Thymus (tissue), 11 donors: ENCODE measurements at regions not wholly inside any gene's neighbourhood (a gene's known extent, or its start where the extent isn't known, plus 50 kb on each side); places are given as distances from the start of the nearest gene placed in this dataset.

Experiments
- DNase-seq, 9 donors: peaks; one replicate each; pipeline ENCODE4 v3.0.0-alpha.2; 2013; ENCODE audit warnings: low spot score in 9 of 9, low read depth in 6 of 9, missing footprints in 1 of 9
- H3K27ac ChIP-seq, 2 donors: one replicate each; pipeline ENCODE4 v1.5.1; 2013; ENCODE audit warnings: control low read depth in 1 of 2, low read depth in 1 of 2, low read length in 1 of 2, mild to moderate bottlenecking in 1 of 2, moderate library complexity in 1 of 2
- H3K27me3 ChIP-seq, 2 donors: one replicate each; pipeline ENCODE4 v1.5.1; 2013; ENCODE audit warnings: low read length in 1 of 2; ENCODE audit not compliant: control insufficient read depth in 2 of 2, insufficient read depth in 1 of 2
- H3K36me3 ChIP-seq, 2 donors: one replicate each; pipeline ENCODE4 v1.5.1; 2013; ENCODE audit warnings: low read length in 1 of 2, mild to moderate bottlenecking in 1 of 2, moderate library complexity in 1 of 2; ENCODE audit not compliant: control insufficient read depth in 2 of 2, insufficient read depth in 2 of 2
- H3K4me1 ChIP-seq, 2 donors: one replicate each; pipeline ENCODE4 v1.5.1; 2013; ENCODE audit warnings: low read length in 2 of 2; ENCODE audit not compliant: control insufficient read depth in 2 of 2, insufficient read depth in 2 of 2
- H3K4me3 ChIP-seq, 2 donors: one replicate each; pipeline ENCODE4 v1.5.1; 2013; ENCODE audit warnings: low read length in 2 of 2, control low read depth in 1 of 2, mild to moderate bottlenecking in 1 of 2
- H3K9me3 ChIP-seq, 2 donors: one replicate each; pipeline ENCODE4 v1.5.1; 2013; ENCODE audit warnings: low read length in 1 of 2, mild to moderate bottlenecking in 1 of 2; ENCODE audit not compliant: control insufficient read depth in 2 of 2, insufficient read depth in 1 of 2
- WGBS: extraction: QIAGEN DNeasy Blood & Tissue Kit; methylation state at CpG from one replicate; pipeline ENCODE4 v1.1.7; 2013; 5-methylcytosine and 5-hydroxymethylcytosine counted together
- donor health status: healthy.

DNA sequence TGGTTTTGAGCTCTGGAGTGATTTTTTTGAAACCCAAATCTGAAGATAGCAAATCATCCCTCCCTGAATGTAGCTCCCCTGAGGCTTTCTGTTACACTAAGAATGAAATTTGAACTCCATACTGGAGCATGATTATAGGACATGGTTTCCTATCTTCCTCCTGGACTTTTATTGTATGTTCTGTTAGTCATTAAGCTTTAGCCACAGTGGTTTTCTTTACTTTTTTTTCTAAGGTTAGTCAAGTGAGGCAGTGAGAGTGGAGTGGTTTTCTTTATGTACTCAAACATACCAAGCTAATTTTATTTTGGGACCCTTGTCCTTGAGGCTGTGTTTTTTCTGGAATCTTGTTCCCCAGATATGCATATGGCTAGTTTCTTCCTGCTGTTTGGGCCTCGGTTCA lies 55.2 kb upstream of the FRMD4B start:
- Histone ChIP-seq H3K36me3 (no peaks in the 10 kb centered on the region), H3K4me3 (no peak overlapping the region), H3K4me1 (peaks cover 0 to 4% of the 10 kb centered on the region in 2 donors), H3K9me3 (no peaks in the 10 kb centered on the region), H3K27me3 (no peaks in the 10 kb centered on the region), H3K27ac (no peak overlapping the region)
- no peak for DNase-seq
- 93% methylated on average over 1 of the region's 1 CpG for WGBS

DNA sequence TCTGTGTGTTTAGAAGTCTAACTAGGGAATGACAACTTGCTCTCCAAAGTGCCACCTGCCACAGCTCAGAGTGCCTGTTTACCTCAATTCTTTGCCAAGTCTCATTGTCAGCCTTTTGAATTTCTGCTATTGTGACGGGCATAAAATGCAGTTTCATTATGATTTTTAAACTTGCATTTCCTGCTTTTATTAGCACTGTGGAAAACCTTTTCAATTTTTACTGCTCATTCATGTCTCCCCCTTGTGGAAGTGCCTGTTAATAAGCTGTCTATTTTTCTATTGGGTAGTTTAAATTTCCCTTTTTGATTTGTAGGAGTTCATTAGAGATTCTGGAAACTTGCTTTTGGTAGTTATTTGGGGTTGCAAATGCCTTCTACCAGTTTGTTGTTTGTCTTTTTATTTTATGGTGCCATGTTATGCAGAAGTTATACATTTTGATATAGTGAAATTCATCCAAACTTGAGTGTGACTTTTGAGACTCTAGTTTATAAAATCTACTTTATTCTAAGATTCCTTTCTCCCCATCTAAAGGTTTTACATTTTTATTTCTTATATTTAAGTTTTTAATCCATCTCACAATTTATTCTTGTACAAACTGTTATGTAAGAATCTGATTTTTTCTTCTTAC lies 53.9 kb upstream of the FRMD4B start:
- Histone ChIP-seq H3K4me1 (peaks cover 0 to 4% of the 10 kb centered on the region in 2 donors), H3K36me3 (no peaks in the 10 kb centered on the region), H3K4me3 (no peak overlapping the region), H3K9me3 (no peaks in the 10 kb centered on the region), H3K27me3 (no peaks in the 10 kb centered on the region), H3K27ac (no peak overlapping the region)
- peak in 3 of 9 donors; percentile 2 to 45 (median 21) for DNase-seq
- WGBS, result 26% methylated on average over 1 of the region's 1 CpG

DNA sequence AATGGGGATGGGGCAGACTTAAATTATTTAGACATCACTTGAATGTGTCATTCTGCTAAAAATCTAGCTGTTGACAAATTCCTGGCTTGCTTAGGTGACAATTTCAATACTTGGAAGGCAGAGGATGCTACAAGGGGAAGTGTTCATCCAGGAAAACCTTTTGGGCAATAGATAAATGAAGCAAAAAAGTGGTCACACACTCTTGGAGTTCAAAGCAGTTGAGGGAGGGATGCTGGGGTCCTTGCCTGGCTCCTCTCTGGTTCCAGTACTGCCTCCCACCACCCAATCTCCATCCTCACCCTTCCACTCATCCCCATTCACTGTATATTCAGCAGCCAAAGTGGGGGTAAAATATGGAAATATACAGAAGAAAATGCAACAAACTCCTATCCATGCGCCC lies 52.6 kb upstream of the FRMD4B start:
- Histone ChIP-seq H3K4me1 (peaks cover 0 to 4% of the 10 kb centered on the region in 2 donors), H3K27me3 (no peaks in the 10 kb centered on the region), H3K4me3 (no peak overlapping the region), H3K36me3 (no peaks in the 10 kb centered on the region), H3K9me3 (no peaks in the 10 kb centered on the region), H3K27ac (no peak overlapping the region)
- no peak for DNase-seq
- 99% methylated on average over 1 of the region's 1 CpG for WGBS

DNA sequence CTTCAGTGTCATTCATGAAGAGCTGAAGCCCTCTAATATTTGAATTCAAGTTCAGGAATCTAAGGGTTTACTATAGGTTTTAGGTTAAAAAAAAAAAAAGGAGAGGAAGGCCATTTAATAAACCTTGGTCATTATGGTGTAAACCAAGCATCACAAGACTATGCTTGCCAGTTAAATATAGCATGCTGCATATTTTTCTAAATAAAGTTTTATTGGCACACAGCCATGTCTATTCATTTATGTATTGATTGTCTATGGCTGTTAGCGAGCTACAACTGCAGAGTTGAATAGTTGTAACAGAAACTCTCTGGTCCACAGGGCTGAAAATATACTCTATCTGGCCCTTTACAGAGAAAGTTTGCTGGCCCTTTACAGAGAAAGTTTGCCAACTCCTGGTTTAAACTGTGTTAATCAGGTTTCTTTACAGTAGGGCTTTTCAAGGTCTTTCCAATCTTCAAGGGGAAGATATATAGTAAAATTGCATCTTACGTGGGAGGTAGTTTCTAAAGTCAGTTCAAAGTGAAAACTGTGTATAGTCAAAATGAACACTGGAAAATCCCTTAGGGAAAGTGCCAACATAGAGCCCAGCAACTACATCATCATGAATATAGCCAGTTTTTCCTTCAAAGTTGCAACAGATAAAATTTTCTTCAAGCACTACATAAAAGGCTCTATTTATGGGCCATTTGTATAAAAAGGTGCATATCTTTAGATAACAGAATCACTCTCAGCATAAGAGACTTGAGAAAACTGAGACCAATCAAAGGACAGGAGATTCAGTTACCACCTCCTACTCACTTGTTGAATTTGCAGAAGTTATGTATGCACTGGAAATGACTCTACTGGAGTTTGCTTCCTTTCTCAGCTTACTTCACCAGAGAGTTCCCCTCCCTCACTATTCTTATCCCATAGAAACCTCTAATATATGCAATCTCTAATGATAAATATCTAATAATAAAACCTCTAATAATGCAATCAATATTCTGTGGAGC lies 49.7 kb upstream of the FRMD4B start:
- Histone ChIP-seq H3K9me3 (no peaks in the 10 kb centered on the region), H3K27me3 (no peaks in the 10 kb centered on the region), H3K27ac (no peak overlapping the region), H3K4me1 (no peaks in the 10 kb centered on the region), H3K36me3 (no peaks in the 10 kb centered on the region), H3K4me3 (no peak overlapping the region)
- DNase-seq, result peak in 1 of 9 donors; percentile 7
- WGBS, result 95% methylated on average over 2 of the region's 2 CpGs
